Peyer's patch (tissue), 4 donors: ENCODE measurements at regions not wholly inside any gene's neighbourhood (a gene's known extent, or its start where the extent isn't known, plus 50 kb on each side); places are given as distances from the start of the nearest gene placed in this dataset.

Experiments
- POLR2A ChIP-seq, 2 donors: fragments of 450-650 bp; IDR thresholded peaks; one replicate each; pipeline ENCODE4 v1.5.1; 2017; ENCODE audit warnings: antibody characterized with exemption in 2 of 2, mild to moderate bottlenecking in 2 of 2, moderate library complexity in 2 of 2
- TF ChIP-seq, protein P1 (sequence below), 6 experiments: fragments of 450-650 bp in 4 of 6; fragments of 200-600 bp in 2 of 6; sonication (generic) in 1 of 6; IDR thresholded peaks; one replicate each; pipeline ENCODE4 v1.5.1; 2017 to 2019; ENCODE audit warnings: antibody characterized with exemption in 6 of 6, mild to moderate bottlenecking in 3 of 6, moderate library complexity in 1 of 6

DNA sequence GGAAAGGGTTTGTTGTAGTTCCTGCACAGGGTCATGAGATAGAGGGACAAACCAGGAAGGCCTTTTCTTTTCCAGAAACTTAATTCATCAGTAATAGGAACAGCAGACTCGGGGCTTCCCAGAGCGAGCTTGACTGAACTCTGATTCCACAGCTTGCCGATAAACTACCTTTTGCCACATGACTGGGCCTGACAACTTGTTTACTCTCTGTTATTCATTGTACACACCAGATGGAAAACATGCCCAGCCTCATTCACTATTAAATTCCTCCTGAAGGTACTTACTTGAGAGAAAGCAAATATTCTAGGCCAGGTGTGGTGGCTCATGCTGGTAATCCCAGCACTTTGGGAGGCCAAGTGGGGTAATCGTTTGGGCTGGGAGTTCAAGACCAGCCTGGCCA, 77.1 kb upstream of the FGFR2 start:
- TF ChIP-seq, protein P1, sequence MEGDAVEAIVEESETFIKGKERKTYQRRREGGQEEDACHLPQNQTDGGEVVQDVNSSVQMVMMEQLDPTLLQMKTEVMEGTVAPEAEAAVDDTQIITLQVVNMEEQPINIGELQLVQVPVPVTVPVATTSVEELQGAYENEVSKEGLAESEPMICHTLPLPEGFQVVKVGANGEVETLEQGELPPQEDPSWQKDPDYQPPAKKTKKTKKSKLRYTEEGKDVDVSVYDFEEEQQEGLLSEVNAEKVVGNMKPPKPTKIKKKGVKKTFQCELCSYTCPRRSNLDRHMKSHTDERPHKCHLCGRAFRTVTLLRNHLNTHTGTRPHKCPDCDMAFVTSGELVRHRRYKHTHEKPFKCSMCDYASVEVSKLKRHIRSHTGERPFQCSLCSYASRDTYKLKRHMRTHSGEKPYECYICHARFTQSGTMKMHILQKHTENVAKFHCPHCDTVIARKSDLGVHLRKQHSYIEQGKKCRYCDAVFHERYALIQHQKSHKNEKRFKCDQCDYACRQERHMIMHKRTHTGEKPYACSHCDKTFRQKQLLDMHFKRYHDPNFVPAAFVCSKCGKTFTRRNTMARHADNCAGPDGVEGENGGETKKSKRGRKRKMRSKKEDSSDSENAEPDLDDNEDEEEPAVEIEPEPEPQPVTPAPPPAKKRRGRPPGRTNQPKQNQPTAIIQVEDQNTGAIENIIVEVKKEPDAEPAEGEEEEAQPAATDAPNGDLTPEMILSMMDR (IDR thresholded peaks at IDR 0.05), result no peak
- TF ChIP-seq POLR2A (IDR thresholded peaks at IDR 0.05), result no peak
